ENCODE measurements at regions not wholly inside any gene's neighbourhood (a gene's known extent, or its start where the extent isn't known, plus 50 kb on each side); places are given as distances from the start of the nearest gene placed in this dataset.

- H2AFZ ChIP-seq: no peak overlapping the region
- no peak overlapping the region for H3K4me2 ChIP-seq
- H3K9me3 ChIP-seq (ENCODE audit: low read depth): no peaks in the 10 kb centered on the region
- no peaks in the 10 kb centered on the region for H3K36me3 ChIP-seq (replicated peaks; ENCODE audit: insufficient read depth, low read depth)
- DNase-seq (ENCODE audit: low spot score): no peak
- H3K4me3 ChIP-seq: no peak overlapping the region
- H3K4me1 ChIP-seq (ENCODE audit: insufficient read depth): no peaks in the 10 kb centered on the region
- no peaks in the 10 kb centered on the region for H4K20me1 ChIP-seq (ENCODE audit: insufficient read depth, poor library complexity, severe bottlenecking)
- no peak overlapping the region for H3K27ac ChIP-seq
- H3K9me2 ChIP-seq (replicated peaks; ENCODE audit: insufficient read depth): no peaks in the 10 kb centered on the region
- no peaks in the 10 kb centered on the region for H3K79me2 ChIP-seq
- no peaks in the 10 kb centered on the region for H3K27me3 ChIP-seq
- TF ChIP-seq EZH2phosphoT487 (IDR thresholded peaks at IDR 0.05; ENCODE audit: low read depth, severe bottlenecking, unreplicated experiment) (no peak), EZH2 (IDR thresholded peaks at IDR 0.05; ENCODE audit: borderline replicate concordance) (no peak)
- TF ChIP-seq, protein P1, sequence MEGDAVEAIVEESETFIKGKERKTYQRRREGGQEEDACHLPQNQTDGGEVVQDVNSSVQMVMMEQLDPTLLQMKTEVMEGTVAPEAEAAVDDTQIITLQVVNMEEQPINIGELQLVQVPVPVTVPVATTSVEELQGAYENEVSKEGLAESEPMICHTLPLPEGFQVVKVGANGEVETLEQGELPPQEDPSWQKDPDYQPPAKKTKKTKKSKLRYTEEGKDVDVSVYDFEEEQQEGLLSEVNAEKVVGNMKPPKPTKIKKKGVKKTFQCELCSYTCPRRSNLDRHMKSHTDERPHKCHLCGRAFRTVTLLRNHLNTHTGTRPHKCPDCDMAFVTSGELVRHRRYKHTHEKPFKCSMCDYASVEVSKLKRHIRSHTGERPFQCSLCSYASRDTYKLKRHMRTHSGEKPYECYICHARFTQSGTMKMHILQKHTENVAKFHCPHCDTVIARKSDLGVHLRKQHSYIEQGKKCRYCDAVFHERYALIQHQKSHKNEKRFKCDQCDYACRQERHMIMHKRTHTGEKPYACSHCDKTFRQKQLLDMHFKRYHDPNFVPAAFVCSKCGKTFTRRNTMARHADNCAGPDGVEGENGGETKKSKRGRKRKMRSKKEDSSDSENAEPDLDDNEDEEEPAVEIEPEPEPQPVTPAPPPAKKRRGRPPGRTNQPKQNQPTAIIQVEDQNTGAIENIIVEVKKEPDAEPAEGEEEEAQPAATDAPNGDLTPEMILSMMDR (IDR thresholded peaks at IDR 0.05; ENCODE audit: poor library complexity): no peak
These were observed 252.9 kb upstream of the PAPPA start for GRCh38 chr9:115900698-115901097.

DNA sequence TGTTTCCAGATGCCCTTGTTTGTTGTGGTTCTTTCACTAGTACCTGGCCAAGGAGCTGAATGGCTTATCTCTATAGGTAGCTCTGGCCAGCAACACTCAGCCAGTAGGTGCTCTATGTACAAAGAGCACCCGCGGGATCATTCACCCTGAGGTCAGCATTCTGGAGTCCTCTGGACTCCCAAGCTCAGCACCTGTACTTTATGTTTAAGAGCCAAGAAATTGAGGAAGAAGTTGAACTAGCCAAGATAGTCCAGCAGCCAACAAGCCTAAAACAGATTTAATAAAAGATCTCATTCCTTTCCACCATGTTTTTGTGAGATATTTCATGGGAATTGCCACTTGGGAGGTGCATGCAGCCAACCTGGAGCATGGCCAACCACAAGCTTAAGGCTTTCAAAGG, 242.6 kb upstream of the PAPPA start:
- no peaks in the 10 kb centered on the region for H3K36me3 ChIP-seq (replicated peaks; ENCODE audit: insufficient read depth, low read depth)
- no peaks in the 10 kb centered on the region for H4K20me1 ChIP-seq (ENCODE audit: insufficient read depth, poor library complexity, severe bottlenecking)
- no peak overlapping the region for H2AFZ ChIP-seq
- H3K4me1 ChIP-seq (ENCODE audit: insufficient read depth): no peaks in the 10 kb centered on the region
- H3K79me2 ChIP-seq: no peaks in the 10 kb centered on the region
- no peak for DNase-seq (ENCODE audit: low spot score)
- no peak overlapping the region for H3K4me2 ChIP-seq
- H3K27me3 ChIP-seq: no peaks in the 10 kb centered on the region
- H3K4me3 ChIP-seq: no peak overlapping the region
- no peak overlapping the region for H3K27ac ChIP-seq
- 96% methylated on average over 2 of the region's 2 CpGs for WGBS (ENCODE audit: low lambda C conversion rate, missing lambda C conversion rate)
- no peak for TF ChIP-seq EZH2phosphoT487 (IDR thresholded peaks at IDR 0.05; ENCODE audit: low read depth, severe bottlenecking, unreplicated experiment)
- TF ChIP-seq EZH2 (IDR thresholded peaks at IDR 0.05; ENCODE audit: borderline replicate concordance): no peak
- TF ChIP-seq, protein P1 (IDR thresholded peaks at IDR 0.05; ENCODE audit: poor library complexity): no peak
- H3K9me3 ChIP-seq (ENCODE audit: low read depth): no peaks in the 10 kb centered on the region
- H3K9me2 ChIP-seq (replicated peaks; ENCODE audit: insufficient read depth): no peaks in the 10 kb centered on the region

GRCh38 chr9:115912086-115912485, 241.5 kb upstream of the PAPPA start:
- 95% methylated on average over 4 of the region's 4 CpGs for WGBS (ENCODE audit: low lambda C conversion rate, missing lambda C conversion rate)
- Histone ChIP-seq H3K79me2 (no peaks in the 10 kb centered on the region), H3K4me1 (ENCODE audit: insufficient read depth) (no peaks in the 10 kb centered on the region), H3K27ac (no peak overlapping the region), H3K36me3 (replicated peaks; ENCODE audit: insufficient read depth, low read depth) (no peaks in the 10 kb centered on the region), H3K9me2 (replicated peaks; ENCODE audit: insufficient read depth) (no peaks in the 10 kb centered on the region), H2AFZ (no peak overlapping the region), H3K9me3 (ENCODE audit: low read depth) (no peaks in the 10 kb centered on the region), H3K4me3 (no peak overlapping the region), H4K20me1 (ENCODE audit: insufficient read depth, poor library complexity, severe bottlenecking) (no peaks in the 10 kb centered on the region), H3K4me2 (no peak overlapping the region), H3K27me3 (no peaks in the 10 kb centered on the region)
- no peak for TF ChIP-seq EZH2 (IDR thresholded peaks at IDR 0.05; ENCODE audit: borderline replicate concordance)
- no peak for DNase-seq (ENCODE audit: low spot score)

DNA sequence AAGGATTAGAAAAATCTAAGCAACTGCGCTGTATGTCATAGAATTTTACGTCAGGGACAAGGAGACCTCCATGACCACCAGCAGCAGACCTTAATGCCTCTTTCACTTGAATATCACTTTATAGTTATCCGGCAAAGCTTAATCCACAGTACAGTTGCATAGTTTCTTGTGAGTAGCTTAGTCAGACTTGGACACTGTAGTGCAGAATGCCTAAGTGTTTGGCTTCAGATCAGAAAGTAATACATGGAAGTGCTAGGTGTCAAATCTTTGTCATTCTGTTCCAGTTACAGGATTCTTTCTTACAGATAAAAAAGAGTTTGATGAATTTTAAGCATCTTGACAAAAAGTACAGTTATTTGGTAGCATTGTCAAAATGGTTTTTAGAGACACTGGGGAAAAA, 239.9 kb upstream of the PAPPA start:
- no peaks in the 10 kb centered on the region for H3K27me3 ChIP-seq
- H3K4me1 ChIP-seq (ENCODE audit: insufficient read depth): no peaks in the 10 kb centered on the region
- no peaks in the 10 kb centered on the region for H3K79me2 ChIP-seq
- H3K9me3 ChIP-seq (ENCODE audit: low read depth): no peaks in the 10 kb centered on the region
- no peak overlapping the region for H3K27ac ChIP-seq
- no peak for DNase-seq (ENCODE audit: low spot score)
- 73% methylated on average over 3 of the region's 3 CpGs for WGBS (ENCODE audit: low lambda C conversion rate, missing lambda C conversion rate)
- no peak overlapping the region for H3K4me3 ChIP-seq
- no peaks in the 10 kb centered on the region for H3K36me3 ChIP-seq (replicated peaks; ENCODE audit: insufficient read depth, low read depth)
- TF ChIP-seq EZH2 (IDR thresholded peaks at IDR 0.05; ENCODE audit: borderline replicate concordance) (no peak), EZH2phosphoT487 (IDR thresholded peaks at IDR 0.05; ENCODE audit: low read depth, severe bottlenecking, unreplicated experiment) (no peak)
- TF ChIP-seq, protein P1 (IDR thresholded peaks at IDR 0.05; ENCODE audit: poor library complexity): no peak
- no peak overlapping the region for H2AFZ ChIP-seq
- no peaks in the 10 kb centered on the region for H3K9me2 ChIP-seq (replicated peaks; ENCODE audit: insufficient read depth)
- H4K20me1 ChIP-seq (ENCODE audit: insufficient read depth, poor library complexity, severe bottlenecking): no peaks in the 10 kb centered on the region
- no peak overlapping the region for H3K4me2 ChIP-seq
